RCC 7860 (cell line): ENCODE measurements at regions not wholly inside any gene's neighbourhood (a gene's known extent, or its start where the extent isn't known, plus 50 kb on each side); places are given as distances from the start of the nearest gene placed in this dataset.

Source experiments
- DNase-seq: peaks from one replicate; pipeline ENCODE4 v3.0.0-alpha.2; 2015; ENCODE audit warnings: low spot score
- FAIRE-seq: peaks from 2 replicates; lab custom pipeline; 2012; peaks lifted over from hg19 to GRCh38; lab: Jason Lieb, UNC

GRCh38 chr6:153898360-153899059 lies 140.5 kb upstream of the OPRM1 start:
- FAIRE-seq, result no peak
- no peak for DNase-seq

DNA sequence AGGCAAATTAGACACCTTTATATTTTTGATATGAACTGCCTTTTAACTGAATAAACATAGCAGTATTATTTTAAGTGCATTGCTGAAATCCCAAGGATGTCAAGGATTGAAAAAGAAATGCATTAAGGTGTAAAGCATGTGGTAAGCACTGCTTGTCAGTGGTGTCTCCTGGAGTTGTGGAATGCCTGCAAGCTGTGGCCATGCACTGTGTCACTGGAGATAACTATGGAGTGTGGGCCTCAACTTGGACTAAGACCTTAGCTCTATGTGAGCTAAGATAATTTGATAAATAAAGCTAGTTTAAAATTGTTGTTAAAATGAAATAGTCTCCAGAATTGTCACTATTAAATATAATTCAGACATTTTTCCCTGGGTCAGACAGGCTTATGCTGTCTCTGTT lies 156.6 kb upstream of the OPRM1 start:
- DNase-seq (no peak), FAIRE-seq (no peak)

DNA sequence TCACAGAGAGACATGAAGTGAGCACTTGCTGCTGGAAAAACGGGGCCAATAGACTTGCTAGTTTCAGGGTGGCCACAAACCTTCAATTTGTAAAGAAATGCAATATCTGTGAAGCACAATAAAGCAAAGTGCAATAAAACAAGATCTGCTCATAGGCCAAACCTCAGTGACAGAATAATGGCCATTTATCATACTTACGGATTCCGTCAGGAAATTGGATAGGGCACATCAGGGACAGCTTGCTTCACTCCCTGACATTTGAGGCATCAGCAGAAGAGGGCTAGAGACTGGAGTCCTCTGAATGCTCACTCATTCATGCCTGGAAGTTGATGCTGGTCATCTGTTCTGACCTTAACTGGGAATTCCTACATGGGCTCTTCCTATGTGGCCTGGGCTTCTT lies 165.5 kb upstream of the OPRM1 start:
- no peak for FAIRE-seq
- no peak for DNase-seq

GRCh38 chr6:153872946-153873345 lies 166.1 kb upstream of the OPRM1 start:
- DNase-seq, result peak; percentile 58
- peak; percentile 94 for FAIRE-seq

DNA sequence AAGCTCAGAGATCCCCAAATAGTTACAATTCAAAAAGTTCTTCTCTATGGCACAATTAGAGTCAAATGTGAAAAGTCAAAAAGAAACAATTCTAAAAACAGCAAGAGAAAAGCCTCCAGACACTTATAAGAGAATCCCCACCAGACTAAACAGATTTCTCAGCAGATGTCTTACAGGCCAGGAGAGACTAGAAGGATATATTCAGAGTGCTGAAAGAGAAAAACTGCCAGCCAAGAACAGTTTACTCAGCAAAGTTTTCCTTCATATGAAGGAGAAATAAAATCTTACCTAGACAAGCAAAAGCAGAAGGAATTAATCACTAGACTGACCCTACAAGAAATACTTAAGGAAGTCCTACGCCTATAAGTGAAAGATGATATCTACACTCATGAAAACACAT lies 176.1 kb upstream of the OPRM1 start:
- DNase-seq, result no peak
- FAIRE-seq, result no peak

GRCh38 chr6:153862139-153862538 lies 176.9 kb upstream of the OPRM1 start:
- no peak for DNase-seq
- no peak for FAIRE-seq

DNA sequence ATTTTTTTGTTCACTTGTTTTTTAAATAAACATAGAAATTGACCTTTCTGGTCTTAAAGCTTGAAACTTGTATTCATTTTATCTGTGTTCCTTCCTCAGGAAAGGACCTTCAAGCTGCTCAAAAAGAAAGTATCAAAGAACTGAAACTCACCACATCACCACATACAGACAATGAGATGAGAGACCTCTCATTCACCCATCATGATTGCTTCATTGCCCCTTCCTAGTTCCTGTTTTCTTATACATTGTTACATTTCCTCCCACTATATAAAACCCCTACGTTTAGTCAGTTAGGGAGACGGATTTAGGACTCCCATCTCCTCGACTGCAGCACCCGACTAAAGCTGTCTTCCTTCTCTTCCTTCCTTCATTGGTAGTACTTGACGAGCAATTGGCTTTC lies 180.5 kb upstream of the OPRM1 start:
- FAIRE-seq, result no peak

DNA sequence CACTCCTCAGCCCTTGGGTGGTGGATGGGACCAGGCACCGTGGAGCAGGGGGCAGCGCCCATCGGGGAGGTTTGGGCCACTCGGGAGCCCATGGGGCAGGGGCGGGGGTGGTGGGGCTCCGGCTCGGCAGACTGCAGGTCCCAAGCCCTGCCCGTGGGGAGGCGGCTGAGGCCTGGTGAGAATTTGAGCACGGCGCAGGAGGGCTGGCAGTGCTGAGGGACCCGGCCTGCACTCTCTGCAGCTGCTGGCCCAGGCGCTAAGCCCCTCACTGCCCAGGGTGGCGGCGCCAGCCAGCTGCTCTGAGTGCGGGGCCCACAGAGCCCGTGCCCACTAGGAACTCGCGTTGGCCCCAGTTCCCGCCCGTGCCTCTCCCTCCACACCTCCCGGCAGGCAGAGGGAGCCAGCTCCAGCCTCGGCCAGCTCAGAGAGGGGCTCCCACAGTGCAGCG lies 182.1 kb upstream of the OPRM1 start:
- FAIRE-seq, result no peak
- DNase-seq, result no peak

More for the DNA sequence above, 180.5 kb upstream of the OPRM1 start:
- DNase-seq, result no peak

- no peak for DNase-seq
- FAIRE-seq, result no peak
Observed at GRCh38 chr6:153852481-153852880, 186.6 kb upstream of the OPRM1 start.

DNA sequence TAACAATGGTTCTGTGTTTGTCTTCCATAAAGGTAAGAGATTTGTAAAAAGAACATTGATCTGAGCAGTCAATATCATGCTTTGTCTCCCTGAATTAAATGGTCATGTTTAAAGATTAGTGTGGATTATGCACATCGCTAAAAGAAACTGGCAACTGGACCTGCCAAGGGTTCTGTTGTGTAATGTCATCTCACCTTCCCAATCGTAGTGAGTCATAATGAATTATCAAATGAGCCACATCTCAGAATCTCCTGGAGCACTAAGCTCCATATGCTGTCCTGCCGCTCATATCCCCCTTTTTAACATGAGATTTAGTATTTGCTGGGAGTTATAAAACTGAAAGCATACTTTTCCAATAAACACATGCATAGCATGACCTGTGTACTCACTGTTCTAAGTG lies 187.0 kb upstream of the OPRM1 start:
- FAIRE-seq (no peak), DNase-seq (no peak)

DNA sequence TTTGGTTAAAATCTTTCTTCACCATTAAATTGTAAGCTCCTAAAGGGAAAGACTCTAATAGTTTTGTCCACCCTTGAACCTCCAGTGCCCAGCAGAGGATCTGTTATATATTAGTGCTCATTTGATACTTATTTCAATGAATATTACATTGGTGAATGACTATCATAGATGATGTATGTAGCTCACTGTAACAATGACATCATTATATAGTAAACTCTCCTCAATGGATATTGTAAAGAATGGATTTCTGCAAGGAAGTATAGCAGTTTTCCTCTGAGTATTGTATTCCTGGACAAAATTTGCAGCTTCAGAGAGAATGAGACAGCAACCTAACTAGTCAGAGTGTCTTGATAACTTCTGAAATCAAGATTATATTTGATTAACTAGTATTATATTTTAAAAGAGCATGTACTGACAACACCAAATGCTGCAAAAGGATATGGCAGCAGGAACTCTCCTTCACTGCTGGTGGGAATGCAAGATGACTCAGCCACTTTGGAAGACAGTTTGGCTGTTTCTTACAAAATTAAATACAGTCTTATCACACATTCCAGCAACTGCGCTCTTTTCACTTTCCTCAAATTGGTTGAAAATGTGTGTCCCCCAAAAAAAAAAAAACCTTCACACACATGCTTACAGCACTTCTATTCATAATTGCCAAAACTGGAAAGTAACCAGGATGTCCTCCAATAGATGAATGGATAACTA lies 189.8 kb upstream of the OPRM1 start:
- DNase-seq (no peak), FAIRE-seq (no peak)

GRCh38 chr6:153843420-153843819 lies 195.6 kb upstream of the OPRM1 start:
- DNase-seq, result no peak
- FAIRE-seq, result no peak

DNA sequence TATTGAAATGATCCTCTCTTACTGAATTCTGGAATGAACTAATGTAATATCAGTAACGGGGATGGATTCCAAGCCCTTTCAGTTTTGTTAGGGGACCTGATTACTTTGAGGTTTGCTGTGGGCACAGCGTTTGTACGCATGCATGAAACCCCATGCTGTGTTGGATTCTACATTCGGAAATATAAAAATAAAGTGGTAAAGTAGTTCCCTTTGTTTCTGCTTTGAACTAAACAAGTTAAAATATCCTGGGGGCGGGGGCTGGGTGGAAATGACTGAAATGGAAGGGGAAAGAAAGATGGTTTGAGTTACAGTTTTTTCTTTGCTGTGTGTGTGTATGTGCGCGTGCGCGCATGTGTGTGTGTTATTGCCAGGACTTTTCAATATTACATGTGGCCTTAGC lies 196.5 kb upstream of the OPRM1 start:
- DNase-seq (no peak), FAIRE-seq (no peak)

- no peak for FAIRE-seq
Observed at GRCh38 chr6:153840039-153840850, 198.8 kb upstream of the OPRM1 start.

DNA sequence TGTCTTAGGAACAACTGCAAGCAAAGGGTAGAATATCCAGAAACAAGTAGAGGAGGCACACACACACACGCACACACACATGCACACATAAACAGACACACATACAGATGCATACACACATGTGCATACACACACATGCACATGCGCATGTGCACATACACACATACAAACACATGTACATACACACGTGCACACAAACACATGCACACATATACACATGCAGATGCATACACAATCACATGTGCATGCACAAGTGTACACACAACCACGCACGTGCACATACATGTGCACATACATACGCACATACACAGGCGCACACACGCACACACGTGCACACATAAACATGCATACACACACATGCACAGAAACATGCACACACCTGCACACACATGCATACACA lies 206.5 kb upstream of the OPRM1 start:
- no peak for FAIRE-seq
- no peak for DNase-seq

More at GRCh38 chr6:153840039-153840850, 198.8 kb upstream of the OPRM1 start:
- no peak for DNase-seq

- FAIRE-seq (no peak), DNase-seq (no peak)
Observed at GRCh38 chr6:153831350-153832078, 207.5 kb upstream of the OPRM1 start.

DNA sequence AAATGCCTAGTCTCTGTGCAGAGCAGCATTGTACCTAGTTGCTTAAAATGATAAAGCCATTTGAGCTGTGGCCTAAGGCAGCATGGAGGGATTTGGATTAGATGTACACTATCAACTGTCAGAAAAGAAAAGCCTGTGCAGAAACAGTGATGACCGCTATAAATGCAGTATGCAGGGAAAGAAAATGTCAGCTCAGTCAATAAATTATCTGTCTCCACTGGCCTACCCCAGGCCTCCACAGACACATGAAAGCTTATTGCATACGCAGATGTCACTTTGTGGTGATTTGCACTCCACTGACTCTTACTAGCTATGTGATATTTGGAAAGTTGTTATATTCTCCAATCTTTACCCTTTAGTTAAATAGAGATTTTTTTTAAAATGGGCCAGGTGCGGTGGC lies 221.9 kb upstream of the OPRM1 start:
- DNase-seq (no peak), FAIRE-seq (no peak)

GRCh38 chr6:153816366-153816765 lies 222.7 kb upstream of the OPRM1 start:
- DNase-seq (no peak), FAIRE-seq (no peak)

- FAIRE-seq (no peak), DNase-seq (no peak)
Observed at GRCh38 chr6:153814136-153814535, 224.9 kb upstream of the OPRM1 start.

DNA sequence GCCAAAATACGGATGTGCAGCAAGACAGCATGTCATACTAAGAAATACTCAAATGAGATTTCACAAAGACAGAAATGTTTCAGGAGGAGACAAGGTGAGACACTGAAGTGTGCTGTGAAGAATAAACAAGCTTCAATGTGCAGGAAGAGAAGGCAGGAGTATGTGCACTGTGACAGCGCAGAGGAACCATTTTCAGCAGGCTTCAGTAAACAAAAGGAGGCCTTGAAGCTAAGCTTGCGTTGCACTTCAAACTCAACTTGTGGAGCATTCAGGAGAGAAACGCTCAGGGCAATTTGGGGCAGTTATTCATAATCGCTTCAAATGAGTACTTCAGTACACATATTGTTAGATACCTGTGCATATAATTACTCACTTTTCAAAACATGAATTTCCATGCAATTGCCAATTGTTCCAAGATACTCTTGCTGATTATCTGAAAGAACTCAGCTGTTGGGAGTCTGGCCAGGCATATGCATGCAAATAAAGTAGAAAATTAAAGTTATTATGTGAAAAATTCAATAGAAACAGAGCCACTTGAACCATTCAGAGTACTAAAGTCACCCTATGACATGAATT lies 234.2 kb upstream of the OPRM1 start:
- DNase-seq, result no peak
- FAIRE-seq, result no peak

DNA sequence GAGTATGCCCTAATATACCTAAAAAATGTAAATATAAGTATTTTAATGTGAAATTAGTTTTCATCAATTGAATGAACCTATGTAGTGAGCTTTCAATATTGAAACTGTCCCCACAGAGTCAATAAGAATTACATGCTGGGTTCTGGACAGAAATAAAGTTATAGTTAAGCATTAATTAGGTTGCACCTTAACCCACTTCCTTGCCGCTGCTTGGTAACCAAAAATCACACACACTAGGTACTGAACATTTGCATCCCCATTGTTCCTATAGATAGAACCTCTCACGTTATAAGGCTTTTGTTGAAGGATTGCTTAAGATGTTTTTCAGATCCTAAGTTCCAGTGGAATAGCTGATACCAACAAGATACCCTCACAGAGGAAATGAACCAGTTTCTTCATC lies 237.1 kb upstream of the OPRM1 start:
- no peak for FAIRE-seq
- no peak for DNase-seq
